ENCODE measurements at regions not wholly inside any gene's neighbourhood (a gene's known extent, or its start where the extent isn't known, plus 50 kb on each side); places are given as distances from the start of the nearest gene placed in this dataset.
"Not testable (repeated sequence)": the region's sequence is repeated elsewhere in the genome, so short reads cannot be mapped to it uniquely, and the experiment has no call there.

GRCh38 chr2:132268284-132268976 lies 106.7 kb upstream of the ANKRD30BL start:
- H3K9me3 Mint-ChIP-seq; H3K27me3 Mint-ChIP-seq; H3K27ac Mint-ChIP-seq; H3K4me1 Mint-ChIP-seq (ENCODE audit: low read depth); H3K36me3 Mint-ChIP-seq (ENCODE audit: low read depth): not testable (repeated sequence)
- peak overlapping the region; percentile 55 for H3K4me3 Mint-ChIP-seq

- H3K9me3 Mint-ChIP-seq, result no peaks in the 10 kb centered on the region
- no peaks in the 10 kb centered on the region for H3K36me3 Mint-ChIP-seq (ENCODE audit: low read depth)
- no peak overlapping the region for H3K4me3 Mint-ChIP-seq
- peaks cover 4% of the 10 kb centered on the region for H3K27me3 Mint-ChIP-seq
- H3K27ac Mint-ChIP-seq, result no peak overlapping the region
- H3K4me1 Mint-ChIP-seq (ENCODE audit: low read depth), result no peaks in the 10 kb centered on the region
These were observed 107.3 kb upstream of the ANKRD30BL start for GRCh38 chr2:132268977-132269523.

GRCh38 chr2:132270255-132270654 lies 108.5 kb upstream of the ANKRD30BL start:
- Mint-ChIP-seq H3K27ac (no peak overlapping the region), H3K4me1 (ENCODE audit: low read depth) (no peaks in the 10 kb centered on the region), H3K27me3 (no peaks in the 10 kb centered on the region), H3K9me3 (no peaks in the 10 kb centered on the region), H3K36me3 (ENCODE audit: low read depth) (no peaks in the 10 kb centered on the region), H3K4me3 (no peak overlapping the region)

- Mint-ChIP-seq H3K27me3 (no peaks in the 10 kb centered on the region), H3K4me3 (no peak overlapping the region), H3K9me3 (no peaks in the 10 kb centered on the region), H3K27ac (no peak overlapping the region), H3K4me1 (ENCODE audit: low read depth) (no peaks in the 10 kb centered on the region), H3K36me3 (ENCODE audit: low read depth) (no peaks in the 10 kb centered on the region)
These were observed 109.3 kb upstream of the ANKRD30BL start for GRCh38 chr2:132270981-132271546.

- not testable (repeated sequence) for H3K36me3 Mint-ChIP-seq (ENCODE audit: low read depth); H3K4me1 Mint-ChIP-seq (ENCODE audit: low read depth); H3K27me3 Mint-ChIP-seq; H3K4me3 Mint-ChIP-seq; H3K9me3 Mint-ChIP-seq; H3K27ac Mint-ChIP-seq
These were observed 110.0 kb upstream of the ANKRD30BL start for GRCh38 chr2:132271794-132272193.

GRCh38 chr2:132272713-132273112 lies 111.0 kb upstream of the ANKRD30BL start:
- Mint-ChIP-seq H3K27ac (no peak overlapping the region), H3K4me3 (no peak overlapping the region), H3K9me3 (peaks cover 3% of the 10 kb centered on the region), H3K27me3 (no peaks in the 10 kb centered on the region), H3K36me3 (ENCODE audit: low read depth) (no peaks in the 10 kb centered on the region), H3K4me1 (ENCODE audit: low read depth) (no peaks in the 10 kb centered on the region)

- not testable (repeated sequence) for H3K27me3 Mint-ChIP-seq; H3K36me3 Mint-ChIP-seq (ENCODE audit: low read depth); H3K4me3 Mint-ChIP-seq; H3K9me3 Mint-ChIP-seq; H3K4me1 Mint-ChIP-seq (ENCODE audit: low read depth); H3K27ac Mint-ChIP-seq
These were observed 111.8 kb upstream of the ANKRD30BL start for GRCh38 chr2:132273585-132273984.

- Mint-ChIP-seq H3K27me3 (no peaks in the 10 kb centered on the region), H3K36me3 (ENCODE audit: low read depth) (no peaks in the 10 kb centered on the region), H3K4me3 (no peak overlapping the region), H3K27ac (no peak overlapping the region), H3K4me1 (ENCODE audit: low read depth) (no peaks in the 10 kb centered on the region), H3K9me3 (peaks cover 7% of the 10 kb centered on the region)
These were observed 112.2 kb upstream of the ANKRD30BL start for GRCh38 chr2:132274000-132274399.

- Mint-ChIP-seq H3K36me3 (ENCODE audit: low read depth) (no peaks in the 10 kb centered on the region), H3K27me3 (no peaks in the 10 kb centered on the region), H3K4me3 (no peak overlapping the region), H3K4me1 (ENCODE audit: low read depth) (no peaks in the 10 kb centered on the region), H3K27ac (no peak overlapping the region), H3K9me3 (peaks cover 14% of the 10 kb centered on the region)
These were observed 113.6 kb upstream of the ANKRD30BL start for GRCh38 chr2:132275396-132275795.

GRCh38 chr2:132276571-132276981 lies 114.8 kb upstream of the ANKRD30BL start:
- H3K36me3 Mint-ChIP-seq (ENCODE audit: low read depth), result no peaks in the 10 kb centered on the region
- peaks cover 16% of the 10 kb centered on the region for H3K9me3 Mint-ChIP-seq
- H3K4me1 Mint-ChIP-seq (ENCODE audit: low read depth), result no peaks in the 10 kb centered on the region
- no peak overlapping the region for H3K27ac Mint-ChIP-seq
- H3K27me3 Mint-ChIP-seq, result no peaks in the 10 kb centered on the region
- no peak overlapping the region for H3K4me3 Mint-ChIP-seq

- Mint-ChIP-seq H3K9me3 (peaks cover 20% of the 10 kb centered on the region), H3K36me3 (ENCODE audit: low read depth) (no peaks in the 10 kb centered on the region), H3K27ac (no peak overlapping the region), H3K4me3 (no peak overlapping the region), H3K27me3 (peaks cover 3% of the 10 kb centered on the region), H3K4me1 (ENCODE audit: low read depth) (no peaks in the 10 kb centered on the region)
These were observed 116.5 kb upstream of the ANKRD30BL start for GRCh38 chr2:132278267-132278666.

- H3K27me3 Mint-ChIP-seq, result peaks cover 3% of the 10 kb centered on the region
- H3K27ac Mint-ChIP-seq, result no peak overlapping the region
- H3K9me3 Mint-ChIP-seq, result peaks cover 20% of the 10 kb centered on the region
- H3K36me3 Mint-ChIP-seq (ENCODE audit: low read depth), result no peaks in the 10 kb centered on the region
- H3K4me1 Mint-ChIP-seq (ENCODE audit: low read depth), result no peaks in the 10 kb centered on the region
- no peak overlapping the region for H3K4me3 Mint-ChIP-seq
These were observed 117.6 kb upstream of the ANKRD30BL start for GRCh38 chr2:132279344-132279743.

GRCh38 chr2:132279930-132280615 lies 118.3 kb upstream of the ANKRD30BL start:
- H3K27me3 Mint-ChIP-seq, result peaks cover 3% of the 10 kb centered on the region
- H3K4me3 Mint-ChIP-seq, result no peak overlapping the region

GRCh38 chr2:132280912-132281311 lies 119.2 kb upstream of the ANKRD30BL start:
- H3K36me3 Mint-ChIP-seq (ENCODE audit: low read depth), result no peaks in the 10 kb centered on the region
- no peak overlapping the region for H3K27ac Mint-ChIP-seq
- no peak overlapping the region for H3K4me3 Mint-ChIP-seq
- no peaks in the 10 kb centered on the region for H3K4me1 Mint-ChIP-seq (ENCODE audit: low read depth)
- H3K27me3 Mint-ChIP-seq, result peaks cover 3% of the 10 kb centered on the region
- H3K9me3 Mint-ChIP-seq, result peaks cover 20% of the 10 kb centered on the region

More at GRCh38 chr2:132279930-132280615, 118.3 kb upstream of the ANKRD30BL start:
- Mint-ChIP-seq H3K9me3 (peaks cover 20% of the 10 kb centered on the region), H3K27ac (no peak overlapping the region), H3K4me1 (ENCODE audit: low read depth) (no peaks in the 10 kb centered on the region), H3K36me3 (ENCODE audit: low read depth) (no peaks in the 10 kb centered on the region)

GRCh38 chr2:132282104-132282503 lies 120.4 kb upstream of the ANKRD30BL start:
- H3K4me3 Mint-ChIP-seq; H3K27me3 Mint-ChIP-seq; H3K36me3 Mint-ChIP-seq (ENCODE audit: low read depth); H3K4me1 Mint-ChIP-seq (ENCODE audit: low read depth); H3K27ac Mint-ChIP-seq: not testable (repeated sequence)
- H3K9me3 Mint-ChIP-seq, result peaks cover 17% of the 10 kb centered on the region
